Fibroblast of skin of scalp (primary cell): ENCODE measurements at regions not wholly inside any gene's neighbourhood (a gene's known extent, or its start where the extent isn't known, plus 50 kb on each side); places are given as distances from the start of the nearest gene placed in this dataset.
A peak's percentile ranks its signal among the peaks of the same experiment; 100 is the strongest.

ENCODE experiments used
- DNase-seq: peaks from one replicate; pipeline ENCODE4 v3.0.0-alpha.2; 2013

- peak; percentile 65 for DNase-seq
Measured at GRCh38 chr2:5453220-5454050, 238.7 kb upstream of the SOX11 start.

DNA sequence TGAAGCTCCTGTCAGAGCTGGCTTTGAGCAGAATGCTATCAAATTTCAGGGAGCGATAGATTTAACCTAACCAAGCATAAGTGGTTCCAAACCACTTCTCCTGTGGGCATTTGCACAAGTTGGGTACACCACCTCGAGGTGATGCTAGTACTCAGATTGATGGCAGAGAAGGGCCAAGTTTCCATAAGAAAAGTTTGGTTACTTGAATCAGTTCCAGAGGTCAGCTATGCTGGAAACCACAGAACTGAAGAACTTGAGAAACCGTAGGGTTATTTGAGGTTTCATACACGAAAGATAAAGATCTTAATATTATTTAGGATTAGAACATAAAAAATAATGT lies 238.2 kb upstream of the SOX11 start:
- peak; percentile 3 for DNase-seq

DNA sequence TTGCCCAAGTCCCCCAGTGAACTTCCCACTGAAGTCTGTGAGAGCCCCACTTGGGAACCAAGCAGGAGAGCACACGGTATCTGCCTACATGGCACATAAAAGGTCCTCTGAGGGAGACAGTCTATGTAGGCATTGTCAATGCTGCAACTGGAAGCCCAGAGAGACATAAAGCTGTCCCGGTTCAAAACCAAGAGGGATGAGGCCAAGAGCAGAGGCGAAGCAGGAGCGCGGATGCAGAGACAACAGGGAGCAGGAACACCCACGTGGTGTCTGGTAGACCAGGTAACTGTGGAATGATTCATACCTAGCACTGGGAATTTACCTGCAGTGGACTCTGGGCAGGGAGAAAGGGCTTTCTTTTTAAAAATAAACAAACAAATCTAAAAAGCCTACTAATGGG lies 233.1 kb upstream of the SOX11 start:
- no peak for DNase-seq

DNA sequence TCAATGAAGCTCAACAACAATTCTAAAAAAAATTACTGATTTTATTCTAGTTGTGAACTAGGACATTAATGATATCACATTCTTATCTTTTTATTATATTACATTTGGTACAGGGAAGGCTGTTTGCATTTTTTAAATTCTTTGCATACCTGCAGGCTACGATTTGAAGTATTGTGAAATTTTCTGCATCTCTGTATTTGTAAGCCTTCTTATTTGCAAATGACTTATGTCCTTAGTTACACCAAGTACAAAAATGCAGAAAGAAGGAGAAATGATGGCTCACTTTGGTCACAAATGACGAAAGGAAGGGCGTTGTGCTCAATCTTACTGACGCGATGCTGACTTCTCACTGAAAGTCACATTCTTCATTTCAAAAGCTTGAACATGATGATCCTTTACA lies 227.5 kb upstream of the SOX11 start:
- DNase-seq, result no peak

GRCh38 chr2:5465859-5466258 lies 226.3 kb upstream of the SOX11 start:
- DNase-seq, result no peak

GRCh38 chr2:5467178-5467905 lies 224.8 kb upstream of the SOX11 start:
- DNase-seq, result no peak

DNA sequence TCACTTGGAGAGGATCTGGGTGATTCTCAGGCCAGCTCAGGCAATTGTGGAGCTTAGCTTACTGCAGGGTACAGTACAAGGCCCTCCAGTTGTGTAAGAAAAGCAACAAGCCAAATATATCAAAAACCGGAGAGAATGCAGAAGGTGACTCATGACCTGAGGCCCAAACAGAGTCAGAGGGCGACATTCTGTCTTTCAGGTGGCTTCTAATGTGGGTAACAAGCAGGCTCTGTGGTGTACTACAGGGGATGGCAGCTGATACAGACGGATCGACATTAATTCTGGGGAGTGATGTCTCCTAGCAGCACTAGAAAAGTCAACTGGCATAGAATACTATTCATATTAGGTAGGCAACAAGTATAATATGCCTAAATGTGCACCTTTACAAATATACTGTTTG lies 219.5 kb upstream of the SOX11 start:
- no peak for DNase-seq

- DNase-seq, result no peak
Measured at GRCh38 chr2:5473635-5474034, 218.5 kb upstream of the SOX11 start.

DNA sequence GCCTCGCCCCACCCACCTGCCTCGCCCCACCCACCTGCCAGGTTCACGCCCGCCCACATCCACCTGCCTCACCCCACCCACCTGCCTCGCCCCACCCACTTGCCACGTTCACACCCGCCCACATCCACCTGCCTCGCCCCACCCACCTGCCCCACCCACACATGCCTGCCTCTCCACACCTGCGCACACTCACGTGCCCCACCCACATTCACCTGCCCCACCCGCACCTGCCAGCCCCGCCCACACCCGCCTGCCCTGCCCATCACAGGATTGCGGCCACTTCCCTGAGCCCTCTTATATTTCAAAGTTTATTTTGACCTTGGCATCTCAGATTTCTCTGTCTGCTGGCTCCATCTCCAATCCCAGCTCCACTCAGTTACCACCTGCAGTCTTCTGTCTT lies 217.5 kb upstream of the SOX11 start:
- no peak for DNase-seq

GRCh38 chr2:5479265-5479928 lies 212.8 kb upstream of the SOX11 start:
- DNase-seq, result peak; percentile 36

GRCh38 chr2:5482929-5483331 lies 209.3 kb upstream of the SOX11 start:
- peak; percentile 24 for DNase-seq

- DNase-seq, result no peak
Measured at GRCh38 chr2:5484868-5485267, 207.3 kb upstream of the SOX11 start.

- no peak for DNase-seq
Measured at GRCh38 chr2:5491523-5491922, 200.7 kb upstream of the SOX11 start.

DNA sequence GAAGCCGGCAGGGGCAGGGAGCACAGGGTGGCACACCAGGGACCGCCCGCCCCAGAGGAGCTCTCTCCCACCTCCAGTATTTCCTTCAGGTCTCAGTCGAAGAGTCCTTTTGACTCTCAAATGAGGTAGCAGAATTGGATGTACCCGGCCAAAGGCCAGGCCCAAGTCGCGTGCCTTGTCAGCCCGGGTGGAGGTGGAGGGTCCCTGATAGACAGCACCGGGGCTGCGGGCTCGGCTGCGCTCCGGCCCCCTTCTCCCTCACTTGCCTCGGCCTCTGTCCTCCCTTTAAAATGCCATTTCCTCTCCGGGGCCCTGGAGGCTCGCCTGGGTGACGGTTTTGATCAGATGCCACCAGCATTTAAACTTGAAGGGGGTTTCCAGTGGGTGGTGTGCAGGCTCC lies 198.9 kb upstream of the SOX11 start:
- DNase-seq, result no peak

- DNase-seq, result no peak
Measured at GRCh38 chr2:5494212-5494611, 198.0 kb upstream of the SOX11 start.

- DNase-seq, result no peak
Measured at GRCh38 chr2:5495586-5495985, 196.6 kb upstream of the SOX11 start.

DNA sequence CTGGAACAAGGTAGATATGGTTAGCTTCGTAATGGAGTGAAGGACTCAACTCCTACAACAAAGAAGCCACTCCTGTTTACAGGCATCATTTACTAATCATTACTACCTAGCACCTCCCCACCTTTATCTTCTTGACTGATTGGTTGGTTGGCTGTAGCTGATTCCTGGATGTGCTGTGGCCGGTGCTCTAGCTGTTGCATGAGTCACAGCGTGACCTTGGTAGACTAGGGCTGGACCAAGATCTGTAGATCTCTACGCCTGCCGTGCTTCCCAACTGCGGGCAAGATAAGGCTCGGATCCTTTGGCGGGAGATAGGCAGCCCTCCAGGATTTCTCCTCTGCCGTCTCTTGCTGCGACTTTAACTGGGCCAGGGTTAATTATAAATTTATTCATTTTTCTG lies 194.3 kb upstream of the SOX11 start:
- no peak for DNase-seq

DNA sequence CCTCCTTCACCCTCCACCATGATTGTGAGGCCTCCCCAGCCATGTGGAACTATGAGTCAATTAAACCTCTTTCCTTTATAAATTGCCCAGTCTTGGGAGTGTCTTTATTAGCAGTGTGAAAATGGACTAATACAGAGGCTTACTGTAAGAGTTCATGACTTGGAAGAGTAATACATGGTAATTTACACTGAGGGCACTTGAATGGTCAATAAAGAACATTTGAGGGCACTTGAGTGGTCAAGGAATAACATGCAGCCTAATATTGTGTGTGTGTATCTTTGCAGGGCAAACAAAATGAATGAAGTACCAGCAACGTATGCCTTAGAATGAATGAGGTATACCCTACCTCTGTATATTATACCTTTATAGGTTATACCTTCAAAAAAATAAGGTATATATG lies 190.4 kb upstream of the SOX11 start:
- DNase-seq, result no peak

DNA sequence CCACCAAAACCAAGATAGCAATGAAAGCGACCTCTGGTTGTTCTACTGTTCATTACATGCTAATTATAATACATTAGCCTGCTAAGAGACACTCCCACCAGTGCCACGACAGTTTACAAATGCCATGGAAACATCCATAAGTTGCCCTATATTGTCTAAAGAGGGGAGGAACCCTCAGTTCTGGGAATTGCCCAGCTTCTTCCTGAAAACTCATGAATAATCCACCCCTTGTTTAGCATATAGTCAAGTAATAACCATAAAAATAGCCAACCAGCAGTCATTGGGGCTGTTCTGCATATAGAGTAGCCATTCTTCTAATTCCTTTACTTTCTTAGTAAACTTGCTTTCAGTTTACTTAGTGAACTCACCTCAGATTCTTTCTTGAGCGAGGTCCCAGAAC lies 189.8 kb upstream of the SOX11 start:
- DNase-seq, result no peak

GRCh38 chr2:5504756-5505155 lies 187.4 kb upstream of the SOX11 start:
- DNase-seq, result no peak

DNA sequence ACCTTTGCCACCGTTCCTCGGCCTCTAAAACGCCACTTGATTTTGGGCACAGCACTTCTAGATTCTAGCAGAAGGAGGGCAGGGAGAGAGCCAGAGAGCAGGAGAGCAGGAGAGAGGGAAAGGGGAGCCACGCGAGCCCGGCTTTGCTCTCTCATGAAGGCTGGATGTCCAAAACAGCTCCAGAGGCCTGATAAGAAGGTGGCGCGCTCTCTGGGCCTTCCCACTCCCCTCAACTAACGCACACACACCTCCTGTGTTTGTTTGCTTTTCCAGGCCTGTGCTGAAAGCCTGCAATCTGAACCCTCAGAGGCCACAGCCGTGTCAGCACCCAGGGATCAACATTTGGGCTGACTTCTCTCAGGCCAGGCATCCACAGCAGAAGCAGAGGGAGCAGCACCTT lies 184.8 kb upstream of the SOX11 start:
- DNase-seq, result no peak

DNA sequence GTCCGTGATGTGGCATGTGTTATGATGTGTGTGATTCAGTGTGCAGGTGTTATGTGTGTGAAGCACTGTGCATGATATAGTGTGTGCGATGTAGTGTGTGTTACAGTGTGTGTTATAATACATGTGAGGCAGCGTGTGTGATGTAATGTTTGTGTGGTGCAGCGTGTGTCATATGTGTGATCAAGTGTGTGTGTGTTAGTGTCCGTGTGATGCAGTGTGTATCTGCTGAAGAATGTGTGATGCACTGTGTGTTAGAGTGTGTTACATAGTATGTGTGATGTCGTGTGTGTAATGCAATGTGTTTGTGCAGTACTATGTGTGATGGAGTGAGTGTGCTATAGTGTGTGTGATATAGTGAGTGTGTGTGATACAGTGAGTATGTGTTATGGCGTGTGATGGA lies 182.8 kb upstream of the SOX11 start:
- no peak for DNase-seq

- no peak for DNase-seq
Measured at GRCh38 chr2:5510082-5510481, 182.1 kb upstream of the SOX11 start.

GRCh38 chr2:5515693-5516092 lies 176.5 kb upstream of the SOX11 start:
- DNase-seq, result no peak
